NCI-H1436 treated with DMSO at 0.1 percent for 48 hours (cell line): ENCODE measurements at regions not wholly inside any gene's neighbourhood (a gene's known extent, or its start where the extent isn't known, plus 50 kb on each side); places are given as distances from the start of the nearest gene placed in this dataset.

Source experiments
- DNase-seq: peaks from one replicate; lab custom pipeline; 2025; lab: John Stamatoyannopoulos, UW

GRCh38 chr10:130430291-130430690 lies 294.1 kb downstream of the GLRX3 start:
- DNase-seq, result no peak

GRCh38 chr10:130430852-130431704 lies 294.9 kb downstream of the GLRX3 start:
- no peak for DNase-seq

GRCh38 chr10:130432271-130432670 lies 296.1 kb downstream of the GLRX3 start:
- DNase-seq, result no peak

GRCh38 chr10:130432850-130433249 lies 296.7 kb downstream of the GLRX3 start:
- no peak for DNase-seq

- DNase-seq, result no peak
These were observed 298.5 kb downstream of the GLRX3 start for GRCh38 chr10:130434446-130435385.

GRCh38 chr10:130435961-130436360 lies 299.8 kb downstream of the GLRX3 start:
- no peak for DNase-seq

GRCh38 chr10:130438861-130439260 lies 302.7 kb downstream of the GLRX3 start:
- DNase-seq, result no peak

GRCh38 chr10:130439766-130440165 lies 303.6 kb downstream of the GLRX3 start:
- no peak for DNase-seq

GRCh38 chr10:130440494-130440893 lies 304.3 kb downstream of the GLRX3 start:
- DNase-seq, result no peak

- no peak for DNase-seq
These were observed 304.8 kb downstream of the GLRX3 start for GRCh38 chr10:130440971-130441370.

- DNase-seq, result no peak
These were observed 306.9 kb downstream of the GLRX3 start for GRCh38 chr10:130443066-130443465.

- no peak for DNase-seq
These were observed 317.0 kb downstream of the GLRX3 start for GRCh38 chr10:130453036-130453720.

GRCh38 chr10:130453721-130454542 lies 317.7 kb downstream of the GLRX3 start:
- DNase-seq, result no peak

GRCh38 chr10:130454543-130455000 lies 318.4 kb downstream of the GLRX3 start:
- no peak for DNase-seq

- no peak for DNase-seq
These were observed 319.0 kb downstream of the GLRX3 start for GRCh38 chr10:130455111-130455695.

GRCh38 chr10:130455791-130456190 lies 319.6 kb downstream of the GLRX3 start:
- DNase-seq, result no peak

GRCh38 chr10:130456616-130457015 lies 320.4 kb downstream of the GLRX3 start:
- no peak for DNase-seq

- DNase-seq, result no peak
These were observed 322.3 kb downstream of the GLRX3 start for GRCh38 chr10:130458509-130458908.

- no peak for DNase-seq
These were observed 322.8 kb downstream of the GLRX3 start for GRCh38 chr10:130459011-130459410.

GRCh38 chr10:130459851-130460490 lies 323.8 kb downstream of the GLRX3 start:
- DNase-seq, result no peak
